Ishikawa (cell line): ENCODE measurements at regions not wholly inside any gene's neighbourhood (a gene's known extent, or its start where the extent isn't known, plus 50 kb on each side); places are given as distances from the start of the nearest gene placed in this dataset.

Source experiments
- CEBPB ChIP-seq: IDR thresholded peaks from 2 replicates; pipeline ENCODE4 v1.6.1; 2012
- CREB1 ChIP-seq: IDR thresholded peaks from 2 replicates; pipeline ENCODE4 v1.6.1; 2012; ENCODE audit warnings: low read depth
- EGR1 ChIP-seq: IDR thresholded peaks from 2 replicates; pipeline ENCODE4 v1.6.1; 2012
- EP300 ChIP-seq: IDR thresholded peaks from 2 replicates; pipeline ENCODE4 v1.6.1; 2012; ENCODE audit warnings: borderline replicate concordance
- FOXM1 ChIP-seq: IDR thresholded peaks from 2 replicates; pipeline ENCODE4 v1.6.1; 2012; ENCODE audit warnings: low read depth, borderline replicate concordance
- MAX ChIP-seq: IDR thresholded peaks from 2 replicates; pipeline ENCODE4 v1.6.1; 2012
- NFIC ChIP-seq: IDR thresholded peaks from 2 replicates; pipeline ENCODE4 v1.6.1; 2012
- RAD21 ChIP-seq: IDR thresholded peaks from 2 replicates; pipeline ENCODE4 v1.6.1; 2012; ENCODE audit warnings: low read depth
- TAF1 ChIP-seq: IDR thresholded peaks from 2 replicates; pipeline ENCODE4 v1.6.1; 2012; ENCODE audit warnings: low read depth, mild to moderate bottlenecking
- TCF12 ChIP-seq: IDR thresholded peaks from 2 replicates; pipeline ENCODE4 v1.6.1; 2012; ENCODE audit warnings: low read depth
- TEAD4 ChIP-seq: IDR thresholded peaks from 2 replicates; pipeline ENCODE4 v1.6.1; 2012
- YY1 ChIP-seq: IDR thresholded peaks from 2 replicates; pipeline ENCODE4 v1.6.1; 2012; ENCODE audit warnings: low read depth
- ZBTB7A ChIP-seq: IDR thresholded peaks from 2 replicates; pipeline ENCODE4 v1.6.1; 2012; ENCODE audit warnings: low read depth
- TF ChIP-seq, protein P1 (sequence below): IDR thresholded peaks from 2 replicates; pipeline ENCODE4 v1.6.1; 2012
- TF ChIP-seq, protein P2 (sequence below): IDR thresholded peaks from 2 replicates; pipeline ENCODE4 v1.6.1; 2012; ENCODE audit warnings: low read depth, mild to moderate bottlenecking

- no peak for TF ChIP-seq EGR1
- TF ChIP-seq, protein P1, sequence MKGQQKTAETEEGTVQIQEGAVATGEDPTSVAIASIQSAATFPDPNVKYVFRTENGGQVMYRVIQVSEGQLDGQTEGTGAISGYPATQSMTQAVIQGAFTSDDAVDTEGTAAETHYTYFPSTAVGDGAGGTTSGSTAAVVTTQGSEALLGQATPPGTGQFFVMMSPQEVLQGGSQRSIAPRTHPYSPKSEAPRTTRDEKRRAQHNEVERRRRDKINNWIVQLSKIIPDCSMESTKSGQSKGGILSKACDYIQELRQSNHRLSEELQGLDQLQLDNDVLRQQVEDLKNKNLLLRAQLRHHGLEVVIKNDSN, result no peak
These were observed 1354.5 kb downstream of the BRD1 start for GRCh38 chr22:48473202-48473601.

DNA sequence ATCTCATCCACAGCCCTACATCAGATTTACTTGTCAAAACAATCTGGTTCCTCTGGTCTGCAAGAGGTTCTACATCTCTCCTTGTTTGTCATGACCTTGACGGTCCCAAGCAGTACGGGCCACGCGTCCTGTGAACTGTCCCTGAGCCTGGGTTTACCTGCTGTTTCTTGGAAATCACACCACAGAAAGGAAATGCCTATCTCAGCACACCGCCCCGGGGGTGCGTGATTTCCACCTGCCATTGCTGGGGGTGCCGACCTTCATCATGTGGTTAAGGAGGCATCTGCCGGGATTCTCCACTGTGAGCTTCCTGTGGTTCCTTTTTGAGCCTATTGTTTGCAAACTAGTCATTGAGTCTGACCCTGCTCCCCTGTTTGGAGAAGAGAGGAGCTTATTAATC, 1363.4 kb downstream of the BRD1 start:
- no peak for TF ChIP-seq TAF1
- TF ChIP-seq, protein P1, result no peak
- no peak for TF ChIP-seq FOXM1
- TF ChIP-seq ZBTB7A, result no peak
- TF ChIP-seq YY1, result no peak
- TF ChIP-seq, protein P2, sequence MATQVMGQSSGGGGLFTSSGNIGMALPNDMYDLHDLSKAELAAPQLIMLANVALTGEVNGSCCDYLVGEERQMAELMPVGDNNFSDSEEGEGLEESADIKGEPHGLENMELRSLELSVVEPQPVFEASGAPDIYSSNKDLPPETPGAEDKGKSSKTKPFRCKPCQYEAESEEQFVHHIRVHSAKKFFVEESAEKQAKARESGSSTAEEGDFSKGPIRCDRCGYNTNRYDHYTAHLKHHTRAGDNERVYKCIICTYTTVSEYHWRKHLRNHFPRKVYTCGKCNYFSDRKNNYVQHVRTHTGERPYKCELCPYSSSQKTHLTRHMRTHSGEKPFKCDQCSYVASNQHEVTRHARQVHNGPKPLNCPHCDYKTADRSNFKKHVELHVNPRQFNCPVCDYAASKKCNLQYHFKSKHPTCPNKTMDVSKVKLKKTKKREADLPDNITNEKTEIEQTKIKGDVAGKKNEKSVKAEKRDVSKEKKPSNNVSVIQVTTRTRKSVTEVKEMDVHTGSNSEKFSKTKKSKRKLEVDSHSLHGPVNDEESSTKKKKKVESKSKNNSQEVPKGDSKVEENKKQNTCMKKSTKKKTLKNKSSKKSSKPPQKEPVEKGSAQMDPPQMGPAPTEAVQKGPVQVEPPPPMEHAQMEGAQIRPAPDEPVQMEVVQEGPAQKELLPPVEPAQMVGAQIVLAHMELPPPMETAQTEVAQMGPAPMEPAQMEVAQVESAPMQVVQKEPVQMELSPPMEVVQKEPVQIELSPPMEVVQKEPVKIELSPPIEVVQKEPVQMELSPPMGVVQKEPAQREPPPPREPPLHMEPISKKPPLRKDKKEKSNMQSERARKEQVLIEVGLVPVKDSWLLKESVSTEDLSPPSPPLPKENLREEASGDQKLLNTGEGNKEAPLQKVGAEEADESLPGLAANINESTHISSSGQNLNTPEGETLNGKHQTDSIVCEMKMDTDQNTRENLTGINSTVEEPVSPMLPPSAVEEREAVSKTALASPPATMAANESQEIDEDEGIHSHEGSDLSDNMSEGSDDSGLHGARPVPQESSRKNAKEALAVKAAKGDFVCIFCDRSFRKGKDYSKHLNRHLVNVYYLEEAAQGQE, result no peak
- no peak for TF ChIP-seq CEBPB
- no peak for TF ChIP-seq TCF12
- no peak for TF ChIP-seq MAX
- no peak for TF ChIP-seq CREB1
- TF ChIP-seq NFIC, result no peak
- no peak for TF ChIP-seq TEAD4
- no peak for TF ChIP-seq EP300
- TF ChIP-seq RAD21, result no peak
- TF ChIP-seq EGR1, result no peak

DNA sequence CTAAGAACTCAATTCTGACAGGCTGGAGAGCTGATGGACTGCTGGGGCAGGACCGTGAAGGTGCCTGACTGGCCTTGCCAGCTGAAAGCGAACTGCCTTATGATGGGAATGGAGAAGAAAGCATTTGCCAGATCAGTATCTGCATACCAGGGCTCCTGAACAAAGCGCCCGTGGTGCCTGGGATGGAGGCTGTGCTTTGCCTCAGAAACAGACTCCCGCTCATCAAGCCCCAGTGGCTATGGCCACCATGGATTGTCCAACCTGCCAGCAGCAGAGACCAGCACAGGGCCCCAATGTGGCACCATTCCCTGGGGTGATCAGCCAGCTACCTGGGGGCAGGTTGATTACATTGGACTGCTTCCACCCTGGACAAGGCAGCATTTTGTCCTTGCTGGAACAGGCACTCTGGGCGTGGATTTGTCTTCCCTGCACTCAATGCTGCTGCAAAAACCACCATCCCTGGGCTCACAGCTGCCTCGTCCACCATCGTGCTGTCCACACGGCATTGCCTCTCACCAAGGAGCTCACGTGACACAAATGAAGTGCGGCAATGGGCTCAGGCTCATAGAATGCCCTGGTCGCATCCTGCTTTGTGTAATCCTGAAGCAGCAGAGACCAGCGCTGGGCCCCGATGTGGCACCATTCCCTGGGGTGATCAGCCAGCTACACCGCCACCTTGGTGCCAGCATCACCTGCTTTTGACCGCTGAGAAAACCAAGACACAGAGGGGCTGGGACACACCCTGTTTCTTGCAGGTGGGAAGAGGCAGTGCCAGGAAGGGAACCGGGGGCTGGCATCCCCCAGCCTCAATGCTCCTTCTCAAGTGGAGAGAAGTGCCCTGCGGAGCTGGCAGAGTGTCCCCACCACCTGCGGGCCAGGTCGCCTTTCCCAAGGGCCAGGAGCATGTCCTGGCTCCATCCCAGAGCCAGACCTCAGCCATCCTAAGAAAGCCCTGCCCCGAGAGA, 1367.5 kb downstream of the BRD1 start:
- no peak for TF ChIP-seq TCF12
- TF ChIP-seq TAF1, result no peak
- TF ChIP-seq TEAD4, result no peak
- no peak for TF ChIP-seq ZBTB7A
- no peak for TF ChIP-seq NFIC
- TF ChIP-seq EP300, result no peak
- TF ChIP-seq FOXM1, result no peak
- no peak for TF ChIP-seq RAD21
- no peak for TF ChIP-seq EGR1
- TF ChIP-seq, protein P1, result no peak
- no peak for TF ChIP-seq CEBPB
- no peak for TF ChIP-seq CREB1
- TF ChIP-seq MAX, result no peak
- TF ChIP-seq, protein P2, result no peak
- TF ChIP-seq YY1, result no peak

DNA sequence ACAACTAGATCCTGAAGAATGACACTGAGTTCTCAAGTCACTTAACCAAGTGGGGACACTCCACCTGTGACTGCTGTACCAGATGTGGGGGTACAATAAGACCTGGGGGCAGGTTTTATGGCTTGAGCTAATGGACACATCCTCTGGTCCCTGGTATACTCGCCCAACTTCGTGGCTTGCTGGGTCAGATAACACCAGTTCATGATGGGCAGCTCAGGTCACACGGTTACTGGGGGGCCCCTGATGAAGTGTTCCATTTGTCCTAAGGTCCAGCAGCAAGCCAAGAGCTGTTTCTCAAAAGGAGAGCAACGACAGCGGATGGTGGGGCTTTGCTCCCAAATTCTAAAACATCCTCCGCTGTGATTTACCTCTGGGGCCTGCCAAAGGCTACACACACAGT, 1368.4 kb downstream of the BRD1 start:
- no peak for TF ChIP-seq EGR1

DNA sequence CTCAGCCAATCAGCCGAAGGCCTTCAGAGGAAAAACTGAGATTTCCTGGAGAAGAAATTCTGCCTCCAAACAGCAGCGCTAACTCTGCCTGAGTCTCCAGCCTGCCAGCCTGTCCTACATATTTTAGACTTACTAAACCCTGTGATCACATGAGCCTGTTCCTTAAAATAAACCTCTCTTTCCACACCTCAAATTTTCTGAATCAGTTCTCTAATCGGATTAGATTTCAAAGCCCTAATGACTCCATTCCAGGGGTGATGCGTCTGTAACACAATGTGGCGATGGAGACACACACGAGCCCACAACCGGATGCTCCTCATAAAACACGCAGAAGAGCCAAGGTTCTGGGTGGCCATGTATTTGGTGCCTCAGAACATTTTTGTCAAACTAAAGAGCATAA, 1371.2 kb downstream of the BRD1 start:
- no peak for TF ChIP-seq EGR1
- TF ChIP-seq CEBPB, result no peak
- TF ChIP-seq RAD21, result no peak
- TF ChIP-seq TAF1, result no peak
- no peak for TF ChIP-seq MAX
- no peak for TF ChIP-seq CREB1
- TF ChIP-seq ZBTB7A, result no peak
- TF ChIP-seq TEAD4, result no peak
